Activated CD8-positive, alpha-beta memory T cell treated with anti-CD3 and anti-CD28 coated beads, Interleukin-2, amount 10 ng/mL, durations not matched to agents 7 days and 5 days (primary cell): ENCODE measurements at regions not wholly inside any gene's neighbourhood (a gene's known extent, or its start where the extent isn't known, plus 50 kb on each side); places are given as distances from the start of the nearest gene placed in this dataset.

ENCODE experiments used
- ATAC-seq: fragments of 150-1000 bp; cut with Tn5 transposase; one replicate; pipeline ENCODE4 v1.10.0; 2021; ENCODE audit warnings: moderate library complexity
- CTCF ChIA-PET: fragments of 350-600 bp; sonication (Branson Sonifier 250); formaldehyde crosslinking; loops from one replicate; lab custom pipeline; 2021; ENCODE audit warnings: antibody characterized with exemption; lab: Charles Lee
- DNase-seq: peaks from one replicate; pipeline ENCODE4 v3.0.0-alpha.2; 2020
- H3K27ac Mint-ChIP-seq: one replicate; pipeline ENCODE4 v1.8.0; 2021; ENCODE audit warnings: mild to moderate bottlenecking, mixed read lengths
- H3K27me3 Mint-ChIP-seq: one replicate; pipeline ENCODE4 v1.8.0; 2021; ENCODE audit warnings: mixed read lengths
- H3K36me3 Mint-ChIP-seq: one replicate; pipeline ENCODE4 v1.8.0; 2021; ENCODE audit warnings: mild to moderate bottlenecking, mixed read lengths
- H3K4me1 Mint-ChIP-seq: one replicate; pipeline ENCODE4 v1.8.0; 2021; ENCODE audit warnings: mixed read lengths
- H3K4me3 Mint-ChIP-seq: one replicate; pipeline ENCODE4 v1.8.0; 2021; ENCODE audit warnings: mild to moderate bottlenecking, moderate library complexity, mixed read lengths
- H3K9me3 Mint-ChIP-seq: one replicate; pipeline ENCODE4 v1.8.0; 2022; ENCODE audit warnings: low read depth, mixed read lengths

GRCh38 chrX:20965270-20966044, 408.8 kb upstream of the CNKSR2 start:
- CTCF ChIA-PET: no interaction called here
- DNase-seq: no peak
- H3K27ac Mint-ChIP-seq: no peak overlapping the region
- H3K9me3 Mint-ChIP-seq: no peaks in the 10 kb centered on the region
- ATAC-seq: no peak
- H3K36me3 Mint-ChIP-seq: no peaks in the 10 kb centered on the region
- no peak overlapping the region for H3K4me3 Mint-ChIP-seq
- H3K4me1 Mint-ChIP-seq: no peaks in the 10 kb centered on the region
- H3K27me3 Mint-ChIP-seq: no peaks in the 10 kb centered on the region

DNA sequence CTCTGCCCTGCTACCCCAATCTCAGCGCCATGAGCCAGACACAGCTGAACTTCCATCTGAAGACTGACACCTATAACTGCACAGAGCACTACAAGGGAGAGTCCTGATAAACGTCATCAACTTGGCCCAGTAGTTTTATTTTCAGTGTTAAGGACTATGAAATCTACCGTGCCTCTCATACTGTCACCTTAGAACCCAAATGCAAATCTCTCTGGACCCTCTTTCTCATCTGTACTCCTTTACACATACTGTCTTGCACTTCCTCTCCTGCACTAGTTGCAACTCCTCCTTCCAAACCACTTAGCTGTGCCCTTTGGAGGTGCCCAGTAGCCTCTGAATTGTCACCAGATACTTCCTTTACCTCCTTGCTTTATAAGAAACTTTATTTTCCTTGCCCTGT, 420.2 kb upstream of the CNKSR2 start:
- CTCF ChIA-PET: no interaction called here

DNA sequence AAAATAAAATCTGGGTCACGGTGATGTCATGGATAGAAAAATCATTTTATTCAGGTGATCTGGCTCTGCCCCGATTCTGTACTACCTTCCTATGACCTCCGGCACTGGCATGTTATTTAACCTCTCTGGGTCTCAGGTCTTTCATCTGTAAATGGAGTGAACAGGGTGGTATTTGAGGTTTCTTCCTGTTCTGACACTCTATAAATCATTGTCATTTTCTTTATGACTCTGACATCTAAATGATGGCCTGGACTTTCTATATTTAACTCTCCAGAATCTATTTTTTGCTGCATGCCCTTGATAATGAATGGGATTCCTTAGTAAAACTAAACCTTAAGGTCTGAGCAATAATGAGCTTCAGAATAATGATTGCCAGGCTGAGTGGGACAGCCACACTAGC, 422.0 kb upstream of the CNKSR2 start:
- Mint-ChIP-seq H3K27me3 (no peaks in the 10 kb centered on the region), H3K4me3 (no peak overlapping the region), H3K27ac (no peak overlapping the region), H3K4me1 (no peaks in the 10 kb centered on the region), H3K36me3 (no peaks in the 10 kb centered on the region), H3K9me3 (no peaks in the 10 kb centered on the region)
- ATAC-seq (no peak), DNase-seq (no peak)
- CTCF ChIA-PET: no interaction called here

More for the DNA sequence above, 420.2 kb upstream of the CNKSR2 start:
- H3K4me1 Mint-ChIP-seq: no peaks in the 10 kb centered on the region
- no peak overlapping the region for H3K27ac Mint-ChIP-seq
- no peaks in the 10 kb centered on the region for H3K27me3 Mint-ChIP-seq
- no peaks in the 10 kb centered on the region for H3K36me3 Mint-ChIP-seq
- no peak overlapping the region for H3K4me3 Mint-ChIP-seq
- no peak for DNase-seq
- no peaks in the 10 kb centered on the region for H3K9me3 Mint-ChIP-seq
- ATAC-seq: no peak

- CTCF ChIA-PET: no interaction called here
- H3K4me1 Mint-ChIP-seq: no peaks in the 10 kb centered on the region
- ATAC-seq (no peak), DNase-seq (no peak)
- H3K36me3 Mint-ChIP-seq: no peaks in the 10 kb centered on the region
- no peaks in the 10 kb centered on the region for H3K27me3 Mint-ChIP-seq
- H3K27ac Mint-ChIP-seq: no peak overlapping the region
- H3K9me3 Mint-ChIP-seq: no peaks in the 10 kb centered on the region
- H3K4me3 Mint-ChIP-seq: no peak overlapping the region
Observed at GRCh38 chrX:20951016-20951810, 423.0 kb upstream of the CNKSR2 start.

- no peaks in the 10 kb centered on the region for H3K9me3 Mint-ChIP-seq
Observed at GRCh38 chrX:20947411-20947912, 426.8 kb upstream of the CNKSR2 start.

DNA sequence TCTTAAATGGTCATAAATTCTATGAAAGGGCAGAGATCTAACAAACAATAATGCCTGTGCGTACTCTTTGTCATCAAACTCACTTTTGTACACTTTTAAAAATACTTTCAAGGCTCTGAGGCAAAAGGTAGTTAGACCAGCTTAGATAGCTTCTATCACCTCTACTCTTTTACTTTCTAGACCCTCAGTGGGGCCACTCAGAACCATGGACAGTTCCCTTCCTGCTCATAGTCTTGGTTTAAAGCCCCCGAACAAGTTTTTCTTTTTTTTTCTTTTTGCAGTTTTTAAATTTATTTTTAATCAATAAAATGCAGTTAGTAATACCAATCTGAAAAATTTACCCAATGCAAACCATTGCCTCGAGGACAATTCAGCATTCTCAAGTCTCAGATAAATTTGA, 460.5 kb upstream of the CNKSR2 start:
- no peaks in the 10 kb centered on the region for H3K36me3 Mint-ChIP-seq
- no peak for ATAC-seq
- H3K9me3 Mint-ChIP-seq: no peaks in the 10 kb centered on the region
- DNase-seq: no peak
- H3K4me3 Mint-ChIP-seq: no peak overlapping the region
- CTCF ChIA-PET: no interaction called here
- no peak overlapping the region for H3K27ac Mint-ChIP-seq
- no peaks in the 10 kb centered on the region for H3K27me3 Mint-ChIP-seq
- no peaks in the 10 kb centered on the region for H3K4me1 Mint-ChIP-seq

More at GRCh38 chrX:20947411-20947912, 426.8 kb upstream of the CNKSR2 start:
- no peaks in the 10 kb centered on the region for H3K36me3 Mint-ChIP-seq
- no peak overlapping the region for H3K27ac Mint-ChIP-seq
- H3K4me3 Mint-ChIP-seq: no peak overlapping the region
- ATAC-seq: no peak
- CTCF ChIA-PET: no interaction called here
- no peaks in the 10 kb centered on the region for H3K27me3 Mint-ChIP-seq
- H3K4me1 Mint-ChIP-seq: no peaks in the 10 kb centered on the region
- DNase-seq: no peak

- no peak for ATAC-seq
- no peaks in the 10 kb centered on the region for H3K27me3 Mint-ChIP-seq
- no peak overlapping the region for H3K4me3 Mint-ChIP-seq
- H3K9me3 Mint-ChIP-seq: no peaks in the 10 kb centered on the region
- H3K27ac Mint-ChIP-seq: no peak overlapping the region
- no peak for DNase-seq
- no peaks in the 10 kb centered on the region for H3K4me1 Mint-ChIP-seq
- no peaks in the 10 kb centered on the region for H3K36me3 Mint-ChIP-seq
- CTCF ChIA-PET: no interaction called here
Observed at GRCh38 chrX:20906571-20906970, 467.6 kb upstream of the CNKSR2 start.

- CTCF ChIA-PET: no interaction called here
- Mint-ChIP-seq H3K36me3 (no peaks in the 10 kb centered on the region), H3K4me3 (no peak overlapping the region), H3K27ac (no peak overlapping the region), H3K9me3 (no peaks in the 10 kb centered on the region), H3K4me1 (no peaks in the 10 kb centered on the region), H3K27me3 (no peaks in the 10 kb centered on the region)
- DNase-seq (no peak), ATAC-seq (no peak)
Observed at GRCh38 chrX:20884565-20884964, 489.7 kb upstream of the CNKSR2 start.

GRCh38 chrX:20863649-20864048, 510.6 kb upstream of the CNKSR2 start:
- DNase-seq (no peak), ATAC-seq (no peak)
- CTCF ChIA-PET: no interaction called here
- no peak overlapping the region for H3K27ac Mint-ChIP-seq
- H3K4me1 Mint-ChIP-seq: no peaks in the 10 kb centered on the region
- no peak overlapping the region for H3K4me3 Mint-ChIP-seq
- H3K27me3 Mint-ChIP-seq: no peaks in the 10 kb centered on the region
- H3K9me3 Mint-ChIP-seq: peaks cover 3% of the 10 kb centered on the region
- no peaks in the 10 kb centered on the region for H3K36me3 Mint-ChIP-seq

DNA sequence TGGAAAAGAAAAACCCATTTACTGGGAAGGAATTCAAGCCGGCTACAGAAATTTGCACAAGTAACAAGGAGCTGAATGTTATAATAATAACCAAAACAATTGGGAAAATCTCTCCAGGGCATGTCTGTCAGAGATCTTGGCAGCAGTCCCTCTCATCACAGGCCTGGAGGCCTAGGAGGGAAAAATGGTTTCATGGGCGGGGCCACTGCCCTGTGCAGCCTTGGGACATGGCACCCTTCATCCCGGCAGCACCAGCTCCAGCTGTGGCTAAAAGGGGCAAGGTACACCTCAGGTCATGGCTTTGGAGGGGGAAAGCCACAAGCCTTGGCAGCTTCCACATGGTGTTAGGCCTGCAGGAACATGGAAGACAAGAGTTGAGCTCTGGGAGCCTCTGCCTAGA, 513.1 kb upstream of the CNKSR2 start:
- Mint-ChIP-seq H3K4me1 (no peaks in the 10 kb centered on the region), H3K36me3 (no peaks in the 10 kb centered on the region), H3K4me3 (no peak overlapping the region), H3K9me3 (peaks cover 3% of the 10 kb centered on the region), H3K27me3 (no peaks in the 10 kb centered on the region), H3K27ac (no peak overlapping the region)
- CTCF ChIA-PET: no interaction called here
- DNase-seq (no peak), ATAC-seq (no peak)

DNA sequence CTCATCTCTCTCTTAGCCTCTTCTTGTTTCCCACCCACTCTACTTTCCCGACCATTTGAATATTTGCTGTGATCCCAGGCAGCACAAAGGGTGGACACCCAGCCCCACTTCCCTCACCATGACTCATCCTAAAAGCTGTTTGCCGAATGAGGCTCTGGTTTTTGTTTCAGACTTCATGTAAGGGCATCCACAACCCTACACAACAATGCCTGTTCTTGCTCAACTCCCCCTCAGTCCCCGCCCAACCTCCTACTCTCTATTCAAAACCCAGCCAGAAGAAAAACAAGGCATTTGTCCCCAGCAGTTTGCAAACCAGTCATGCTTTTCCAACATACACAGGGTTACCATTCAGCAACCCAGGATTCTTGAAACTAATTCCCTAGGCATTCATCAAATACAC, 516.5 kb upstream of the CNKSR2 start:
- peaks cover 3% of the 10 kb centered on the region for H3K9me3 Mint-ChIP-seq
- no peaks in the 10 kb centered on the region for H3K36me3 Mint-ChIP-seq
- CTCF ChIA-PET: no interaction called here
- no peak overlapping the region for H3K27ac Mint-ChIP-seq
- no peak overlapping the region for H3K4me3 Mint-ChIP-seq
- H3K27me3 Mint-ChIP-seq: no peaks in the 10 kb centered on the region
- ATAC-seq: no peak
- no peak for DNase-seq
- no peaks in the 10 kb centered on the region for H3K4me1 Mint-ChIP-seq

DNA sequence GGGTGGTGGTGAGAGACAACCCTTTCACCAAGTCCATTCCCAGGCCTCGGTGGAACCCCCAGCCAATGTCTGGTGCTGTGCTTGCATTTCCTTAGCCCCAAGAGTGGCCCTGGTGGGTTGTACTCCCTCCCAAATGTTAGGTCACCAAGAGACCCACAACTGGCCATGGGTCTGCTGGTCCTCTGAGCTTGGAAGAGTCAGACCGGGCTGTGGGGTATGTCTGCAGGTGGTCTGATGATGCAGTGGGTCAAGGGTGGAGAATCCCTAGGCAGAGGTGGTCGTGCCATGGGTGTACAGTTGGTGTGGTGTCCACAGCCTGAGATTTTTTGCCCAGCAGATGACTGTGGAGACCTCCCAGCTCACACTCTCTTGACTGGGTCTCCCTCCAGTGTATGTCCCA, 535.7 kb upstream of the CNKSR2 start:
- no peak for ATAC-seq
- Mint-ChIP-seq H3K36me3 (no peaks in the 10 kb centered on the region), H3K9me3 (no peaks in the 10 kb centered on the region), H3K4me3 (no peak overlapping the region), H3K4me1 (no peaks in the 10 kb centered on the region), H3K27ac (no peak overlapping the region), H3K27me3 (no peaks in the 10 kb centered on the region)
- DNase-seq: no peak
- CTCF ChIA-PET: no interaction called here

GRCh38 chrX:20829665-20830491, 544.3 kb upstream of the CNKSR2 start:
- Mint-ChIP-seq H3K4me1 (no peaks in the 10 kb centered on the region), H3K9me3 (no peaks in the 10 kb centered on the region)
- CTCF ChIA-PET: no interaction called here

More at GRCh38 chrX:20829665-20830491, 544.3 kb upstream of the CNKSR2 start:
- Mint-ChIP-seq H3K4me3 (no peak overlapping the region), H3K27me3 (no peaks in the 10 kb centered on the region), H3K27ac (no peak overlapping the region), H3K36me3 (no peaks in the 10 kb centered on the region)
- DNase-seq: no peak
- no peak for ATAC-seq
